Adrenal gland (tissue), 5 donors: ENCODE measurements at regions not wholly inside any gene's neighbourhood (a gene's known extent, or its start where the extent isn't known, plus 50 kb on each side); places are given as distances from the start of the nearest gene placed in this dataset.

Experiments used
- POLR2A ChIP-seq, 2 donors: fragments of 450-650 bp; IDR thresholded peaks; one replicate each; pipeline ENCODE4 v1.6.1; 2017; ENCODE audit warnings: antibody characterized with exemption in 2 of 2, mild to moderate bottlenecking in 2 of 2, moderate library complexity in 1 of 2
- TF ChIP-seq, protein P1 (sequence below), 6 experiments: fragments of 450-650 bp in 4 of 6; fragments of 200-600 bp in 2 of 6; sonication (generic) in 1 of 6; IDR thresholded peaks; 1 replicate in 5 of 6; 2 replicates in 1 of 6; pipeline versions ENCODE4 v1.5.1 to v1.8.0; 2016 to 2021; ENCODE audit warnings: antibody characterized with exemption in 6 of 6, mild to moderate bottlenecking in 2 of 6, moderate library complexity in 1 of 6
- donor health status: DM: no; HTN: no; CAD: no.

DNA sequence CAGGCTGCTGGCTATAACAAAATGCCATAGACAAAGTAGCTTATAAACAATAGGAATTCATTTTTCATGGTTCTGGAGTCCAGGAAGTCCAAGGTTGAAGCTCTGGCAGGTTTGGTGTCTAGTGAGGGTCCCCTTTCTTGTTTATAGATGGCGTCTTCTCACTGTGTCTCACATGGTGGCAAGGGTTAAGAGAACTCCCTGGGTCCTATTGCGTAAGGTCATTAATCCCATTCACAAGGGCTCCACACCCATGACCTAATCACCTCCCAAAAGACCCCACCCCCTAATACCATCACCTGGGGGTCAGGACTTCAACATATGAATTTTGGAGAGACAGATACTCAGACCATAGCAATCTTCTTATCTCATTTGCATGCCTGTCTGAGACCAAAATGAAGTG is 108.9 kb upstream of the USP25 start:
- TF ChIP-seq, protein P1, sequence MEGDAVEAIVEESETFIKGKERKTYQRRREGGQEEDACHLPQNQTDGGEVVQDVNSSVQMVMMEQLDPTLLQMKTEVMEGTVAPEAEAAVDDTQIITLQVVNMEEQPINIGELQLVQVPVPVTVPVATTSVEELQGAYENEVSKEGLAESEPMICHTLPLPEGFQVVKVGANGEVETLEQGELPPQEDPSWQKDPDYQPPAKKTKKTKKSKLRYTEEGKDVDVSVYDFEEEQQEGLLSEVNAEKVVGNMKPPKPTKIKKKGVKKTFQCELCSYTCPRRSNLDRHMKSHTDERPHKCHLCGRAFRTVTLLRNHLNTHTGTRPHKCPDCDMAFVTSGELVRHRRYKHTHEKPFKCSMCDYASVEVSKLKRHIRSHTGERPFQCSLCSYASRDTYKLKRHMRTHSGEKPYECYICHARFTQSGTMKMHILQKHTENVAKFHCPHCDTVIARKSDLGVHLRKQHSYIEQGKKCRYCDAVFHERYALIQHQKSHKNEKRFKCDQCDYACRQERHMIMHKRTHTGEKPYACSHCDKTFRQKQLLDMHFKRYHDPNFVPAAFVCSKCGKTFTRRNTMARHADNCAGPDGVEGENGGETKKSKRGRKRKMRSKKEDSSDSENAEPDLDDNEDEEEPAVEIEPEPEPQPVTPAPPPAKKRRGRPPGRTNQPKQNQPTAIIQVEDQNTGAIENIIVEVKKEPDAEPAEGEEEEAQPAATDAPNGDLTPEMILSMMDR (IDR thresholded peaks at IDR 0.05) = no peak
- TF ChIP-seq POLR2A (IDR thresholded peaks at IDR 0.05) = no peak
